HL-60 (cell line): ENCODE measurements at regions not wholly inside any gene's neighbourhood (a gene's known extent, or its start where the extent isn't known, plus 50 kb on each side); places are given as distances from the start of the nearest gene placed in this dataset.

Experiments used
- GABPA ChIP-seq: IDR thresholded peaks from 2 replicates; pipeline ENCODE4 v1.6.1; 2012; ENCODE audit warnings: low read depth
- POLR2AphosphoS5 ChIP-seq: IDR thresholded peaks from 2 replicates; pipeline ENCODE4 v1.6.1; 2012; ENCODE audit warnings: low read depth
- TF ChIP-seq, protein P1 (sequence below): IDR thresholded peaks from one replicate; pipeline ENCODE4 v1.5.1; 2011; ENCODE audit warnings: low read length, control low read depth, inconsistent platforms; ENCODE audit not compliant: insufficient read depth
- TF ChIP-seq, protein P2 (sequence below): IDR thresholded peaks from 2 replicates; pipeline ENCODE4 v1.6.1; 2012; ENCODE audit warnings: low read depth; ENCODE audit not compliant: insufficient replicate concordance

DNA sequence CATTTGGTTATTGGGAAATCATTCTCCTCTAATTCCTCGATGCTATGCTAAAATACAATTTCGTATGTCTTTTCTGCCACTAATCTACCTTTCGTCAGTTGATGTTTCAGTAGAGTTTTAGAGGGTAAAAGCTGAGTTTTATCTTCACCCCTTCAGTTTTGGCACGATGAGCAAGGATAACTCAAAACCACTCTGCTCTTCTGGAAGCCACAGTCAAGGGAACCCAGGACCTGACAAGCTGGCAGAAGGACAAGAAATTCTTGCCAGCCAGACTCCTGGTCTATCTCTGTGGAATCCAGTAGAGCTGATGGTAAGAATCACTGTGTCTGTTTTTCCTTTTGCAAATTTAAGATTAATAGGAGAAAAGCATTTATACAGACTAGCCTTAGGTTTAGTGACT, 414.4 kb upstream of the LRRC3B start:
- TF ChIP-seq, protein P1, sequence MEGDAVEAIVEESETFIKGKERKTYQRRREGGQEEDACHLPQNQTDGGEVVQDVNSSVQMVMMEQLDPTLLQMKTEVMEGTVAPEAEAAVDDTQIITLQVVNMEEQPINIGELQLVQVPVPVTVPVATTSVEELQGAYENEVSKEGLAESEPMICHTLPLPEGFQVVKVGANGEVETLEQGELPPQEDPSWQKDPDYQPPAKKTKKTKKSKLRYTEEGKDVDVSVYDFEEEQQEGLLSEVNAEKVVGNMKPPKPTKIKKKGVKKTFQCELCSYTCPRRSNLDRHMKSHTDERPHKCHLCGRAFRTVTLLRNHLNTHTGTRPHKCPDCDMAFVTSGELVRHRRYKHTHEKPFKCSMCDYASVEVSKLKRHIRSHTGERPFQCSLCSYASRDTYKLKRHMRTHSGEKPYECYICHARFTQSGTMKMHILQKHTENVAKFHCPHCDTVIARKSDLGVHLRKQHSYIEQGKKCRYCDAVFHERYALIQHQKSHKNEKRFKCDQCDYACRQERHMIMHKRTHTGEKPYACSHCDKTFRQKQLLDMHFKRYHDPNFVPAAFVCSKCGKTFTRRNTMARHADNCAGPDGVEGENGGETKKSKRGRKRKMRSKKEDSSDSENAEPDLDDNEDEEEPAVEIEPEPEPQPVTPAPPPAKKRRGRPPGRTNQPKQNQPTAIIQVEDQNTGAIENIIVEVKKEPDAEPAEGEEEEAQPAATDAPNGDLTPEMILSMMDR: no peak
- TF ChIP-seq POLR2AphosphoS5 (no peak), GABPA (no peak)
- TF ChIP-seq, protein P2, sequence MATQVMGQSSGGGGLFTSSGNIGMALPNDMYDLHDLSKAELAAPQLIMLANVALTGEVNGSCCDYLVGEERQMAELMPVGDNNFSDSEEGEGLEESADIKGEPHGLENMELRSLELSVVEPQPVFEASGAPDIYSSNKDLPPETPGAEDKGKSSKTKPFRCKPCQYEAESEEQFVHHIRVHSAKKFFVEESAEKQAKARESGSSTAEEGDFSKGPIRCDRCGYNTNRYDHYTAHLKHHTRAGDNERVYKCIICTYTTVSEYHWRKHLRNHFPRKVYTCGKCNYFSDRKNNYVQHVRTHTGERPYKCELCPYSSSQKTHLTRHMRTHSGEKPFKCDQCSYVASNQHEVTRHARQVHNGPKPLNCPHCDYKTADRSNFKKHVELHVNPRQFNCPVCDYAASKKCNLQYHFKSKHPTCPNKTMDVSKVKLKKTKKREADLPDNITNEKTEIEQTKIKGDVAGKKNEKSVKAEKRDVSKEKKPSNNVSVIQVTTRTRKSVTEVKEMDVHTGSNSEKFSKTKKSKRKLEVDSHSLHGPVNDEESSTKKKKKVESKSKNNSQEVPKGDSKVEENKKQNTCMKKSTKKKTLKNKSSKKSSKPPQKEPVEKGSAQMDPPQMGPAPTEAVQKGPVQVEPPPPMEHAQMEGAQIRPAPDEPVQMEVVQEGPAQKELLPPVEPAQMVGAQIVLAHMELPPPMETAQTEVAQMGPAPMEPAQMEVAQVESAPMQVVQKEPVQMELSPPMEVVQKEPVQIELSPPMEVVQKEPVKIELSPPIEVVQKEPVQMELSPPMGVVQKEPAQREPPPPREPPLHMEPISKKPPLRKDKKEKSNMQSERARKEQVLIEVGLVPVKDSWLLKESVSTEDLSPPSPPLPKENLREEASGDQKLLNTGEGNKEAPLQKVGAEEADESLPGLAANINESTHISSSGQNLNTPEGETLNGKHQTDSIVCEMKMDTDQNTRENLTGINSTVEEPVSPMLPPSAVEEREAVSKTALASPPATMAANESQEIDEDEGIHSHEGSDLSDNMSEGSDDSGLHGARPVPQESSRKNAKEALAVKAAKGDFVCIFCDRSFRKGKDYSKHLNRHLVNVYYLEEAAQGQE: no peak
